RWPE1 (cell line): ENCODE measurements at regions not wholly inside any gene's neighbourhood (a gene's known extent, or its start where the extent isn't known, plus 50 kb on each side); places are given as distances from the start of the nearest gene placed in this dataset.

Experiments
- CTCF ChIA-PET: fragments of 350-600 bp; sonication (Branson Sonifier 250); formaldehyde crosslinking; extraction: SDS; loops from one replicate; lab custom pipeline; 2021; lab: Yijun Ruan, JAX
- POLR2A ChIA-PET: fragments of 400-600 bp; formaldehyde crosslinking; extraction: SDS; loops from one replicate; lab custom pipeline; 2020; ENCODE audit warnings: antibody characterized with exemption; ENCODE audit not compliant: low non-redundant PET; lab: Yijun Ruan, JAX
- DNase-seq: peaks from one replicate; pipeline ENCODE4 v3.0.0; 2012; ENCODE audit warnings: low spot score
- H3K27ac ChIP-seq: fragments of 450-650 bp; 2 replicates; pipeline ENCODE4 v1.5.1; 2017
- CTCF ChIP-seq: fragments of 450-650 bp; conservative IDR thresholded peaks from 2 replicates; pipeline ENCODE4 v1.5.1; 2017; ENCODE audit warnings: low read depth, mild to moderate bottlenecking

DNA sequence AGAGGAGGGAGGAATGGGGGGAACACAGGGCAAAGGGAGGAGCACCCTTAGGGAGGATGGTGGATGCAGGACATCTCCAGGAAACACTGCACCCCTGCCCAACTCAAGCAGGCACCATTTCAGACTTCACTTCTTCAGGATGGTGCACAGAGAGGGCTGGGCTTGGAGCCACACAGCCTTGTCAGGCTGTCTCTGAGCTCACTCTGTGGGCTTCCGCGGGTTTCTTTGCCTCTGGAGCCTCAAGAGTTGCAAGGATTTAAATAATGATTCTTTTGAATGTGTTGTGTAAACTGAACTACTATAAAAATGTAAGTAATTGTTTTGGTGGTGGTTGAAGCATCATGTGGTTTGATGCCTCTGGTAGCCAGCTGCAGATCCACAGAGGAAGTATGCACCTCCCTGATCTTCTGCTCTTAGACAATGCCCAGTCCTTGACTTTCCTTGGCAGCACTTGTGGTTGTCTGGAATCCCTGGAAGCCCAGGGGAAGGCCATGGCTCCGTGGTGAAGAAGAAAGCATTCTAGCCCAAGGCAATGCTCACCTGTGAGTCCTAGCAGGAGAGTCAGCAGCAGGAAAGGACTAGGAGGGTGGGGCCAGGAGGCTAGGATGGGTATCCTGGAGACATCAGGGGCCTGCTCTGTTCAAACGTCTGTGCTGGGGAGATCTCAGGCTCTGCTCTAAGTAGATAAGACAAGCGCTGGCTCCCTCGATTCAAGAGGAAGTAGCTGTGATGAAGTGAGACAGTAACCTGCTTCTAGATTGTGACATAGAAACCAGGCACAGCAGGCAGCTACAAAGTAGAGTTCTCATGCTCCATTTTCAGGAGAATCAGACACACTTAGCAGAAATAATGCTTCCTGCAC is 50.2 kb upstream of the SIRPG start:
- no peak for DNase-seq
- CTCF ChIA-PET, result no interaction called here
- no peak overlapping the region for H3K27ac ChIP-seq
- POLR2A ChIA-PET, result interaction anchor here (0.7 kb wide), 1 partner anchor 1205 kb away, joined by 3 read pairs; no protein-coding TSS in a partner anchor
- no peak for TF ChIP-seq CTCF
